HG03520 (cell line): ENCODE measurements at regions not wholly inside any gene's neighbourhood (a gene's known extent, or its start where the extent isn't known, plus 50 kb on each side); places are given as distances from the start of the nearest gene placed in this dataset.

ENCODE experiments used
- ATAC-seq: cut with Tn5 transposase; IDR thresholded peaks from one replicate; pipeline ENCODE4 v1.9.1; 2021; ENCODE audit warnings: mild to moderate bottlenecking, moderate library complexity; ENCODE audit not compliant: unreplicated experiment

- no peak for ATAC-seq
Observed at GRCh38 chr6:106773996-106774629, 144.7 kb downstream of the QRSL1 start.

- ATAC-seq, result no peak
Observed at GRCh38 chr6:106773522-106773921, 144.1 kb downstream of the QRSL1 start.

GRCh38 chr6:106772270-106773142, 143.1 kb downstream of the QRSL1 start:
- no peak for ATAC-seq

DNA sequence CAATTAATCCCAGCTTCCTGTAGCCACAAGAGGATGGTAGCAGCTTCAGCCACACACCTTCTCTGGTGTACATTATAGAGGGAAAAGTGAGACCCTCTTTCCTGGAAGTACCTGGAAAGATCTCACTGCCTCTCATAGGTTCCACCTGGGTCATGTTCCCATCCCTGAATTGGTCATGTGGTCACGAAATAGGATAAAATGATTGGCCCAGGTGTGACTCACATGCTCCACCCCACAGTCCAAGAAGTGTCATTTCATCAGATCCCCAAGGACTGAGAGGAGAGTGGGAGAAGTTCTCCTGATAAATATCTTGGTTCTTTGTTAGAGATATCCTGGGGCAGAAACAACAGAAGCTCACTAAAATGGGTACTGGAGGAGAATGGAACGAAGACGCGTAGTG, 142.4 kb downstream of the QRSL1 start:
- no peak for ATAC-seq

- no peak for ATAC-seq
Observed at GRCh38 chr6:106770663-106771062, 141.3 kb downstream of the QRSL1 start.

GRCh38 chr6:106770081-106770480, 140.7 kb downstream of the QRSL1 start:
- ATAC-seq, result no peak

- ATAC-seq, result no peak
Observed at GRCh38 chr6:106767271-106767670, 137.9 kb downstream of the QRSL1 start.

DNA sequence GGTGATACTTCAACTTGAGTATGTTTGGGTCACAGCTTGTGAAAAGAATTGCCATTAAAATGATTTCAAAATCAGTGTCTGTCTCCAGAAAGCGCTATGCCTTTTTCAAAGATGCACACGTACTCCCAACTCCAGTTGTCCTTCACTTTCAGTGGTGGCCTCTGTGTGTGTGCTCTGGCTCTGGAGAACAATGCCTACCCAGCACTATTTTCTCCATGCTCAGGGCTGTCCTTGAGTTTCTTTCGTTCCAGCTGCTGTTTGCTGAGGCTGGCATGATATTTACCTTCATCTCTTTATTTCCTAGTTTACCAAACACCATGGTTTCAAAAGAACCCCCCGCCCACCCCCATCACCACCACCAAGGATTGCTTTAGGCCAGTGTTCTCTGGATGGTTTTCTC, 136.8 kb downstream of the QRSL1 start:
- ATAC-seq, result no peak

DNA sequence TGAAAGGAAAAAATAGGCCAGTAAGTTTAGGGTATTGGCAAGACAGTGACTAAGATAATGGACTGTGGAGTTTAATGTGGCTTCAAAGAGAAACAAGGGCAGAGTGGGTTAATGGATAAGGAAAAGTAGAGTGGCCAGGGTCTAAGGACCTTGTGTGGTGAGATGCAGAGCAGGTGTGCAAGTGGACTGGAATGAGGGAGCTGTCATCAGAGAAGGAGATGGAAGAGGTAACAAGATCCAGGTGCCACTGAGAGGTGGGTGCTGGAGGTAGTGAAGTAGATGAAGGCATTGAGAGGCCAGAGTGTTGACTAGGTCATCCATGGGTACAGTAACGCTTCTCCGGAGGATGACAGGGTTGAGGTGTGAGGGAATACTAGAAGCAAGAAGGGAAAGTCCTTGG, 136.1 kb downstream of the QRSL1 start:
- ATAC-seq, result no peak

- no peak for ATAC-seq
Observed at GRCh38 chr6:106764353-106764980, 135.1 kb downstream of the QRSL1 start.

DNA sequence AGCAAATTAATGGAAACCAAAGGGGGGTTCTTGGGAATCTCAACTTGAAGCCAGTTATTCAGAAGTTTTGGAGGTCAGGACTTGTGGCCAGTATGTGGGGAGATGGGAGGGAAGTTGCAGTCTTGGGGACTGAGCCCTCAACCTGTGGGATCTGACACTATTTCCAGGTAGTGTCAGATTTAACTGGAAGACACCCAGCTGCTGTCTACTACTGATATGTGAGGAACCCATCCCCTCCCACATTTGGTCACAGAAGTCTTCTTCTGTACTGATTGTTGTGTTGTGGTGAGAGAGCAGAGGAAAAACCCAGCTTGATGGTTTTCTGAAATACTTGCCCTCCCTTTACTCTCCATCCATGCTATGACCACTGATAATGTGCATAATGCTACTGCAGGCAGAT, 134.0 kb downstream of the QRSL1 start:
- ATAC-seq, result no peak

DNA sequence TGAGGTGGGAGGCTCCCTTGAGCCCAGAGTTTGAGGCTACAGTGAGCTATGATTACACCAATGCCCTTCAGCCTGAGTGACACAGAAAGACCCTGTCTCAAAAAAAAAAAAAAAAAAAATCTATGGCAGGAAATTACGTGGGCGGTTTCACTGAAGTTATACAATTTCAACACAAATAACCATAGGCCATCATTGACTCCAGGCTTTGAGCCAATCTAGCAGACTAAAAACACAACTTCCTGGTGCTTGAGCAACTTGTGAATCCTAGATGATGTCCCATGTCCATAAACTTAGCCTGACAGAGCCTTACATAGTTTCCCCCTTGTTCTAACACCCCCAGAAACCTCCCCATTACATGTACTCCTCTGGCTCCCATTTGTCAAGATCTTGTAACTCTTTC, 131.8 kb downstream of the QRSL1 start:
- no peak for ATAC-seq

DNA sequence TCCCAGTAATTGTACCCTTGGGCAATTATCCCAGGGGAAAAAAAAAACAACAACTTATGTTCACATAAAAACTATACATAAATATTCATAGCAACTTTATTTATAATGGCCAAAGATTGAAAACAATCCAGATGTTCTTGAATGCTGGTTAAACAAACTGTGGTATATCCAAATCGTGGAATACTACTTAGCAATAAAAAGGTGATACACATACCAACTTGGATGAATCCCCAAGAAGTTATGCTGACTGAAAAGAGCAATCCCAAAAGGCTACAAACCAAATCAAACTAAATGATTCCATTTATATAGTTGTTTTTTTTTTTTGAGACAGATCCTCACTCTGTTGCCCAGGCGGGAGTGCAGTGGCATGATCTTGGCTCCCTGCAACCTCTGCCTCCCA, 129.7 kb downstream of the QRSL1 start:
- no peak for ATAC-seq

GRCh38 chr6:106757722-106758467, 128.5 kb downstream of the QRSL1 start:
- no peak for ATAC-seq

DNA sequence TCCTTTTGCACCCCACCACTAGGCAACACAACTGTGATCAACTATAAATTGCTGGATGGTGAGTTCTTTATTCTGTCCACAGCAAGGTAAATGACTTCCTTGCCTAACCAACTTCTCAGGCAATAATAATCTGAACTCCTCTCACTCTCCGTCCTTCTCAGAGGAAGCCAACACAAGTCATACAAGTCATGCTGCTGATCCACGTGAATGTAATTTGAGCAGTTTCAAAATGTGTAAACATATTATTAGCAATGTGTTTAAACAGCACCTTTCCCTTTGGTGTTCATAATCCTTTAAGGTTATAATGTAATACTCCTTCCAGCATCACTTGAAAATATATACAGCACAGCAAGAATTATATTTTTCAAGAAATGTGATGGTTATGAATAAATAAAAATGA, 127.9 kb downstream of the QRSL1 start:
- no peak for ATAC-seq

DNA sequence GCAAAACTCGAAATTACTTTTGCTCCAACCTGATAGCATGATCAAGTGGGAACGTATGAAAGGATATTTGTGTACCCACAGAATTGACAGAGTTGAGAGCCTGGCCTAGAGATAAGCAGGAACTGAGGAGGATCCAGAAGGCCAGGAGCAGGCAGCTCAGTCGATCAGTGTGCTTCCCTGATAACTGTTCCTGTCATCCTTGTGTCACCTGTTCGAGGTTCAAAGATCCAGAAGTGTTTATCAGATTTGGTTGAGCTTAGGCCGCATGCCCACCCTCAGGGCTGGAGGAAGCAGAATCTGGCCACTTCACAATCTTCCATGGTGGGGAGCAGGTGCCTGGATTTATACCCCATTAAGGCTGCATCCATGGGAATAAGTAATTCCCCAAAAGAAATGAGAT, 124.8 kb downstream of the QRSL1 start:
- no peak for ATAC-seq

DNA sequence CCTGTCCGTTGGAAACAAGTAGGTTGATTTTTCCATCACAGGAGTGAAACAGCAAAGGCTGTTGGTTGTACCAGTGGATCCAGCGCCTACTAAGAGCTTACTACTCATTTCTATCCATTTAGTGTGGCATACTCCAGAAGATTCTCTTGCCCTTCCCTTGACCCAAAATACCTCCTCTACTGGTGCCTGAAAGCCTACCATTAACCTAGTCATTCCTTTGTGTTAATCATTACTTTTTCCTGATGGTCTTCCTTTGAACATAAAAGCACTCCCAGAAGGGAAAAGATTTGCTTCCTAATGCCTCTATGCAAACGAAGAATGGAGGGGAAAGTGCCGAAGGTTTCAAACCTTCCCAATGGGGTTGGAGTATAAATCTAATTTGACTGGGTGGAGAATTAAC, 123.3 kb downstream of the QRSL1 start:
- no peak for ATAC-seq

DNA sequence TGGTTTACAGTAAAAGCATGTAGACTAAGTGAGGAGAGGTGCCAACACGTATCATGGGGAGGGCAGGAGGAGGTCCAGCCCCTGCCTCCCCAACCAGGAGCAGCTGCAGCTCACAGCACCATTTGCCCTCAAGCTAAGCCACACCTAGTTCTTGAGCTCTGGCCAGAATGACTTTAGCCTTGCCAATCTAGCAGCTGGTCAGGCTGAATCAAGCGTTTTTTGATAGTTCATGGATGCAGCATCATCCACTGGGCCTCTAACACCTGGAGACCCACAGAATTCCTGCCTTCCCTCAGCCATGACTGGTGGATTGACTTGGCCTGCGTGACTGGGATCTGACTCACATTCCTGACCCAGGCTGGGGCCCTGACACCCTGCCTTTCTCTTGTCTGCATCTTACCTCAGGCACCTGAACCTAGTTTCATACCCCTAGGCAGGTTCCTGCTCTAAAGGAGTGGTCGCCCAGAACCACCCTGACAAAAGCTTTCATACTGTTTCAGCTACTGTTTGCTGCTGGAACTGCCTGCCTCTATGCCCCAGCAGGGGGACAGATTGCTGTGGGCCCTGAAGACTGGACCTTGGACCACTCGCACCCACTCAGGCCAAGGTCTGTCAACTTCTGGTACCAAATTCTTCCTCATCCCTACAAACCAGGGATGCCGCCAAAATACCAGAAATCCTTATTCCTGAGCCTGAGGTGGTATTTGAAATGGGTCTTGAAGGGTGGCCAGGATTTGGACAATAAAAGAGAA, 122.3 kb downstream of the QRSL1 start:
- no peak for ATAC-seq

GRCh38 chr6:106750946-106751345, 121.6 kb downstream of the QRSL1 start:
- ATAC-seq, result no peak

DNA sequence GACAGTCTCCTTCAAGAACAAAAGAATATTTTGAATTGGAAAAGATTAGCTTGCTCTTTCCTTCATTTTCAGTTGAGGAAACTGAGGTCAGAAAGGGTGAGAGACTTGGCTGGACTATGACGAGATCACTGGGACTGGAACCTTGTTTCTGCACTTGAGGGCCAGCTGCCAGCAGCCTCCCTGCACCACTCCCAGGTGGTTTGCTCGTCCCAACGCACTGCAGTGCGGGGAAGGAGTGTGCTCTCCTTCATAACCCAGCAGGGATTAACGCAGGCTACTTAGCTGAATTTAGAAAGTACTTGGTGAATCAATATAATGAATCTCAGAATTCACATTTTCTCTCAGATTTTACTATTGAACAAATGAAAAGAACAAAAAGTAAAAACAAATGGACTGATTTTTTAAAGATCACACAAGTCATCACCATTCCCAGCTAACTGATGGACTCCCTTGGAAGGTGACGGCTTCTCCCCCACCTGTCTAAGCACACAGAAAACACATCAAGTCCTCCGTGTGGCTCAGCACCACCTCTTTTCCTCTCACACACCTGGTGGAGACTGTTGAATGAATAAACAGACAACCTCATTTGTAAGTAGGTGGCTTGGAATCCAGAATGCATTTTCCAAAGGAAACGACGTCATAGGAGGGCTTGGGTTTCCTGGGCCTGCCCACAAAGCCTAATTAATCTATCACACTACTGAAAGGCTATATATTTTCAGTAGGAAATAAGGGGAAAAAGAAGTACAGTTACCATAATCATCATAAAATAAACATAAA, 121.0 kb downstream of the QRSL1 start:
- ATAC-seq, result no peak
